ENCODE measurements at regions not wholly inside any gene's neighbourhood (a gene's known extent, or its start where the extent isn't known, plus 50 kb on each side); places are given as distances from the start of the nearest gene placed in this dataset.

DNA sequence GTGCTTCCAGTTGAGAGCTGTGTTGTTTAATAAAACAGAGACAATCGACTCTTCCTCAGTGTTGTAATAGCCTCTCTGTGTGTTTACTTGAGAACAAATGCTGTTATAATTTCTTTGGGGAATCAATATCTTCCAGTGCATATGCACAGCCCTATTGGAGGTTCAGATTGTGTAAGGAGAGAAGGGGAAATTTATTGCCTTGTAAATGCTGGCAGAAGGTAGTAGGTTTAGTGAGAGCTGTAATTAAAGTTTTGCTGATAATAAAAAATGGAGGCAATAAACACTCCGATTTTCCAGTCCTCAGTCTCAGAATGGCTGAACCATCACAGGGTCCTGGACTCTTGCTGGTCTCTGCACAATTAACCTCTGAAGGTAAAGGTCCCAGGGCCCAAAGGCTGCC is 128.3 kb downstream of the C5orf15 start:
- RAD21 ChIA-PET (ENCODE audit: unreplicated experiment) = interaction anchor here (0.6 to 1.1 kb wide), 3 partner anchors 15 to 30 kb away, joined by 3 read pairs; no protein-coding TSS in a partner anchor
- Histone ChIP-seq H3K9me3 (replicated peaks; ENCODE audit: control insufficient read depth, insufficient read depth, low read length) (no peaks in the 10 kb centered on the region; the same call in 2 of the 3 replicates), H3K4me3 (no peak overlapping the region), H4K20me1 (ENCODE audit: control insufficient read depth, insufficient read depth) (no peaks in the 10 kb centered on the region), H3K4me2 (ENCODE audit: control insufficient read depth, insufficient read depth) (no peak overlapping the region), H3K9ac (ENCODE audit: control insufficient read depth, insufficient read depth, low read length) (no peak overlapping the region), H3K27ac (ENCODE audit: control insufficient read depth, insufficient read depth) (no peak overlapping the region), H3K4me1 (ENCODE audit: control insufficient read depth, insufficient read depth, low read length) (no peaks in the 10 kb centered on the region), H3K27me3 (replicated peaks in 1 of 2; ENCODE audit: control insufficient read depth in 2 of 2, insufficient read depth in 2 of 2, low read length in 1 of 2) (no peaks in the 10 kb centered on the region), H3K79me2 (ENCODE audit: control insufficient read depth, insufficient read depth, low read length) (no peaks in the 10 kb centered on the region), H3K36me3 (ENCODE audit: control insufficient read depth in 2 of 2, insufficient read depth in 2 of 2, low read length in 1 of 2) (no peaks in the 10 kb centered on the region), H2AFZ (ENCODE audit: control insufficient read depth, low read depth, low read length) (no peak overlapping the region)
- BruUV-seq (replicated peaks) = no TSS peak
- DNase-seq (ENCODE audit: low read depth, low spot score) = no peak
- POLR2A ChIA-PET = no interaction called here
- intact Hi-C loops (cut with micrococcal nuclease; ENCODE audit: unreplicated experiment) = no loop called here
- in situ Hi-C loops (cut with MboI) = no loop called here
- CTCF ChIA-PET = interaction anchor here (0.7 to 1.7 kb wide), 4 partner anchors 8 to 29 kb away, joined by 3 to 6 read pairs (median 4); no protein-coding TSS in a partner anchor
- 0% methylated on average over 2 of the region's 2 CpGs for WGBS (ENCODE audit: insufficient coverage, insufficient replicate concordance, low lambda C conversion rate, missing lambda C conversion rate)
- ATAC-seq = no peak
- no peak for FAIRE-seq
- no peak for TF ChIP-seq YBX1 (IDR thresholded peaks at IDR 0.05)
- SMC1A ChIA-PET (ENCODE audit: uncharacterized antibody, unreplicated experiment) = interaction anchor here (1.0 to 2.4 kb wide), 5 partner anchors 9 to 27 kb away, joined by 3 to 9 read pairs (median 4); no protein-coding TSS in a partner anchor

DNA sequence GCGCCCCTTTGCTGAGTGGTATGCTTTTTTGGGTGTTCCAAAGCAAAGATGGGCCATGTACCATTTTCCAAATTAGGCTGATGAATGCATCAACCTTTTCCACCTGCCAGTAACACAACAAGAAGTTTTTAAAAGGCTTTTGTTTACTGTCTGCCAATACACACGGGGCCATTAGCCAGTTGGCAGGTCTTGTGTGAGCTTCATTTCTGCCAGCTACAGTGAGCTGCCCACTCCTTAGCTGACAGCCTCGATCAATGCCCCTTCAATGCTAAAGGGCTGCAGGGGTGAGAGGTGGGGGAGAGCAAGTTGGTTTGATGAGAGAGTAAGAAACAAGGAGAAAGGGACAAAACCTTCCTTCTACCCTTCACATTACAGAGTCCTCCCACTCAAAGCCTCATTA is 128.7 kb downstream of the C5orf15 start:
- POLR2A ChIA-PET = no interaction called here
- in situ Hi-C loops (cut with MboI) = no loop called here
- Histone ChIP-seq H3K4me3 (no peak overlapping the region), H3K4me2 (ENCODE audit: control insufficient read depth, insufficient read depth) (no peak overlapping the region), H3K9ac (ENCODE audit: control insufficient read depth, insufficient read depth, low read length) (no peak overlapping the region), H4K20me1 (ENCODE audit: control insufficient read depth, insufficient read depth) (no peaks in the 10 kb centered on the region), H3K4me1 (ENCODE audit: control insufficient read depth, insufficient read depth, low read length) (no peaks in the 10 kb centered on the region), H2AFZ (ENCODE audit: control insufficient read depth, low read depth, low read length) (no peak overlapping the region), H3K9me3 (replicated peaks; ENCODE audit: control insufficient read depth, insufficient read depth, low read length) (no peaks in the 10 kb centered on the region; the same call in 2 of the 3 replicates), H3K36me3 (ENCODE audit: control insufficient read depth in 2 of 2, insufficient read depth in 2 of 2, low read length in 1 of 2) (no peaks in the 10 kb centered on the region), H3K27ac (ENCODE audit: control insufficient read depth, insufficient read depth) (no peak overlapping the region), H3K79me2 (ENCODE audit: control insufficient read depth, insufficient read depth, low read length) (no peaks in the 10 kb centered on the region), H3K27me3 (replicated peaks in 1 of 2; ENCODE audit: control insufficient read depth in 2 of 2, insufficient read depth in 2 of 2, low read length in 1 of 2) (no peaks in the 10 kb centered on the region)
- WGBS (ENCODE audit: insufficient coverage, insufficient replicate concordance, low lambda C conversion rate, missing lambda C conversion rate) = 2% methylated on average over 3 of the region's 3 CpGs
- no TSS peak for BruUV-seq (replicated peaks)
- no peak for FAIRE-seq
- SMC1A ChIA-PET (ENCODE audit: uncharacterized antibody, unreplicated experiment) = interaction anchor here (1.0 to 2.4 kb wide), 5 partner anchors 8 to 28 kb away, joined by 3 to 9 read pairs (median 4); no protein-coding TSS in a partner anchor
- CTCF ChIA-PET = interaction anchor here (0.7 to 1.7 kb wide), 4 partner anchors 8 to 29 kb away, joined by 3 to 6 read pairs (median 4); no protein-coding TSS in a partner anchor
- RAD21 ChIA-PET (ENCODE audit: unreplicated experiment) = interaction anchor here (0.6 to 1.1 kb wide), 3 partner anchors 14 to 30 kb away, joined by 3 read pairs; no protein-coding TSS in a partner anchor
- no peak for DNase-seq (ENCODE audit: low read depth, low spot score)
- intact Hi-C loops (cut with micrococcal nuclease; ENCODE audit: unreplicated experiment) = no loop called here
- ATAC-seq = no peak
- TF ChIP-seq RFX5 (IDR thresholded peaks at IDR 0.05; ENCODE audit: low read depth, low read length) = no peak
- no peak for TF ChIP-seq TAF1 (IDR thresholded peaks at IDR 0.05; ENCODE audit: borderline replicate concordance, low read depth, low read length)
- no peak for TF ChIP-seq BRCA1 (IDR thresholded peaks at IDR 0.05; ENCODE audit: low read depth, low read length)
- TF ChIP-seq SMAD1 (IDR thresholded peaks at IDR 0.05; ENCODE audit: low read depth, partially characterized antibody) = no peak
- TF ChIP-seq MYC (IDR thresholded peaks at IDR 0.05; ENCODE audit: insufficient read depth, insufficient read length, insufficient replicate concordance, low read length, severe bottlenecking) = no peak
- TF ChIP-seq TARDBP (IDR thresholded peaks at IDR 0.05; ENCODE audit: borderline replicate concordance) = no peak
- TF ChIP-seq, protein P1, sequence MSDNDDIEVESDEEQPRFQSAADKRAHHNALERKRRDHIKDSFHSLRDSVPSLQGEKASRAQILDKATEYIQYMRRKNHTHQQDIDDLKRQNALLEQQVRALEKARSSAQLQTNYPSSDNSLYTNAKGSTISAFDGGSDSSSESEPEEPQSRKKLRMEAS (IDR thresholded peaks at IDR 0.05; ENCODE audit: low read depth, low read length) = no peak
- TF ChIP-seq SIX5 (IDR thresholded peaks at IDR 0.05; ENCODE audit: low read depth, low read length, severe bottlenecking) = no peak
- no peak for TF ChIP-seq SPI1 (IDR thresholded peaks at IDR 0.05; ENCODE audit: borderline replicate concordance, insufficient read depth, low read depth, low read length)
- TF ChIP-seq, protein P2, sequence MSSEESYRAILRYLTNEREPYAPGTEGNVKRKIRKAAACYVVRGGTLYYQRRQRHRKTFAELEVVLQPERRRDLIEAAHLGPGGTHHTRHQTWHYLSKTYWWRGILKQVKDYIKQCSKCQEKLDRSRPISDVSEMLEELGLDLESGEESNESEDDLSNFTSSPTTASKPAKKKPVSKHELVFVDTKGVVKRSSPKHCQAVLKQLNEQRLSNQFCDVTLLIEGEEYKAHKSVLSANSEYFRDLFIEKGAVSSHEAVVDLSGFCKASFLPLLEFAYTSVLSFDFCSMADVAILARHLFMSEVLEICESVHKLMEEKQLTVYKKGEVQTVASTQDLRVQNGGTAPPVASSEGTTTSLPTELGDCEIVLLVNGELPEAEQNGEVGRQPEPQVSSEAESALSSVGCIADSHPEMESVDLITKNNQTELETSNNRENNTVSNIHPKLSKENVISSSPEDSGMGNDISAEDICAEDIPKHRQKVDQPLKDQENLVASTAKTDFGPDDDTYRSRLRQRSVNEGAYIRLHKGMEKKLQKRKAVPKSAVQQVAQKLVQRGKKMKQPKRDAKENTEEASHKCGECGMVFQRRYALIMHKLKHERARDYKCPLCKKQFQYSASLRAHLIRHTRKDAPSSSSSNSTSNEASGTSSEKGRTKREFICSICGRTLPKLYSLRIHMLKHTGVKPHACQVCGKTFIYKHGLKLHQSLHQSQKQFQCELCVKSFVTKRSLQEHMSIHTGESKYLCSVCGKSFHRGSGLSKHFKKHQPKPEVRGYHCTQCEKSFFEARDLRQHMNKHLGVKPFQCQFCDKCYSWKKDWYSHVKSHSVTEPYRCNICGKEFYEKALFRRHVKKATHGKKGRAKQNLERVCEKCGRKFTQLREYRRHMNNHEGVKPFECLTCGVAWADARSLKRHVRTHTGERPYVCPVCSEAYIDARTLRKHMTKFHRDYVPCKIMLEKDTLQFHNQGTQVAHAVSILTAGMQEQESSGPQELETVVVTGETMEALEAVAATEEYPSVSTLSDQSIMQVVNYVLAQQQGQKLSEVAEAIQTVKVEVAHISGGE (CRISPR knock-in tag; IDR thresholded peaks at IDR 0.05) = no peak
- TF ChIP-seq ATF7 (IDR thresholded peaks at IDR 0.05; ENCODE audit: low read depth) = no peak
